ENCODE measurements at regions not wholly inside any gene's neighbourhood (a gene's known extent, or its start where the extent isn't known, plus 50 kb on each side); places are given as distances from the start of the nearest gene placed in this dataset.
"Not testable (repeated sequence)": the region's sequence is repeated elsewhere in the genome, so short reads cannot be mapped to it uniquely, and the experiment has no call there.

DNA sequence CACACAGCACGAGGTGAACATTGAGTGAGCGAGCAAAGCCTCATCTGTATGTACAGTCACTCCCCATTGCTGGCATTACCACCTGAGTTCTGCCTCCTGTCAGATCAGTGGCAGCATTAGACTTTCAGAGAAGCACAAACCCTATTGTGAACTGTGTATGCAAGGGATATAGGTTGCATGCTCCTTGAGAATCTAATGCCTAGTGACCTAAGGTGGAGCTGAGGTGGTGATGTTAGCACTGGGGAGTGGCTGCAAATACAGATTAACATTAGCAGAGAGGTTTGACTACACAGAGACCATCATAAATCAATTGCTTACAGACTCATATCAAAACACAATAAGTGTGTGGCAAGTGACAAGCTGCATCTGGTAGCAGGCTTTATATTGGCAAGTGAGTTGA, 262.5 kb upstream of the ANO5 start:
- no peak for DNase-seq (ENCODE audit: low read depth)

- DNase-seq (ENCODE audit: low read depth), result no peak
Observed at GRCh38 chr11:21931436-21932101, 261.3 kb upstream of the ANO5 start.

- no peak for DNase-seq (ENCODE audit: low read depth)
Observed at GRCh38 chr11:21933095-21933494, 259.8 kb upstream of the ANO5 start.

- no peak for DNase-seq (ENCODE audit: low read depth)
Observed at GRCh38 chr11:21944577-21944976, 248.3 kb upstream of the ANO5 start.

DNA sequence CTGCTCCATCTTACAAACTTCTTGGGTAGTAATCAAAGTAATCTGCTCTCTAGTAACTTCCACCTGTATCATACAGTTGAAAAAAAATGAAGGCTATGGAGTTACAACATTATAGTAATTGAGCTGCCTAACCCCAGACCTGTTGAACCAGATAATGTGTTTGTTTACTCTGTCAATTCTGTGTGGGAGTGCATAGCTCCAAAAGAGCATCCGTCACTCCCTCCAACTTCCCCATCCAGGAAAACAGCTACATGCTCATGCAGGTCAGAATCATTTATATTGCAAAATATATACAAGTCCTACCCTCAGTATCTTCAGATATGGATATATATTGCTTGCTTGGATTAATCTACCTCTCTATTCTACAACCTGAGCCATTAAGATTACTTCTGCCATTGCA, 244.0 kb upstream of the ANO5 start:
- no peak for DNase-seq (ENCODE audit: low read depth)

DNA sequence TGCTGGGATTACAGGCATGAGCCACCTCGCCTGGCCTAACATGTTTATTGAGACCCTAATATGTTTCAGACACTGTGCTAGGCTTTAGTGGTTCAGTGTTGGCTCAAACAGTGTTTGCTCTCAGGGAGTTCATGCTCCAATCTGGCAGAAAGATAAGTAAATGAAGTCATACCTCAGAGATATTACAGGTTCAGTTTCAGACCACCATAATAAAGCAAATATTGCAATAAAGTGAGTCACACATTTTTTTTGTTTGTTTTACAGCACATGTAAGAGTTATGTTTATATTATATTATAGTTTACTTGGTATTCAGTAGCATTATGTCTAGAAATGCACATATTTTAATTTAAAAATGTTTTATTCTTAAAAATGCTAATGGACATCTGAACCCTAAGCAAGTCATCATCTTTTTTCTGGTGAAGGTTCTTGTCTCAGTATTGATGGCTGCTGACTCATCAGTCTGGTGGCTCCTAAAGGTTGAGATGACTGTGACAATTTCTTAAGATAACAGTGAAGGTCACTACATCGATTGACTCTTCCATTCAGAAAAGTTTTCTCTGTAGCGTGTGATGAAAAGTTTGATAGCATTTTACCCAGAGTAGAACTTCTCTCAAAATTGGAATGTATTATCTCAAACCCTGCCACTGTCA, 243.0 kb upstream of the ANO5 start:
- DNase-seq (ENCODE audit: low read depth), result no peak

- DNase-seq (ENCODE audit: low read depth), result no peak
Observed at GRCh38 chr11:21963013-21963412, 229.9 kb upstream of the ANO5 start.

- no peak for DNase-seq (ENCODE audit: low read depth)
Observed at GRCh38 chr11:21965221-21965620, 227.7 kb upstream of the ANO5 start.

DNA sequence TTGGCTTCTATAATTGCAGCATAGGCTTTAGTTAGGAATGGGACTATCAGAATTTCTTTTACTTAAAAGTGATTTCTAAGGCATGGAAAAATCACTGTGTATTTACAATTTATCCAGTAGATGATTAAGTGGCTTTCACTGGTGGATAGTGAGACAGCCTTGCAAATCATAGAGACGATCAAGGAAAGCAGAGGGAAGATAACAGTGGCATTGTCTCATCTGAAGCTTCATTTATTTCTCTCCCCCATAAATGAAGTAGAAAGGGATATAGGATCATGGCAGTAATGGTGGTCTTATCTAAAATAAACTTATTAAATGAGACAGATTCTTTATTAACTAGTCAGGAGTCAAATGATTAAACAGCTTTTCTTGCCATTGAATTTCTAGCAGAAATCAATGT, 224.2 kb upstream of the ANO5 start:
- no peak for DNase-seq (ENCODE audit: low read depth)

DNA sequence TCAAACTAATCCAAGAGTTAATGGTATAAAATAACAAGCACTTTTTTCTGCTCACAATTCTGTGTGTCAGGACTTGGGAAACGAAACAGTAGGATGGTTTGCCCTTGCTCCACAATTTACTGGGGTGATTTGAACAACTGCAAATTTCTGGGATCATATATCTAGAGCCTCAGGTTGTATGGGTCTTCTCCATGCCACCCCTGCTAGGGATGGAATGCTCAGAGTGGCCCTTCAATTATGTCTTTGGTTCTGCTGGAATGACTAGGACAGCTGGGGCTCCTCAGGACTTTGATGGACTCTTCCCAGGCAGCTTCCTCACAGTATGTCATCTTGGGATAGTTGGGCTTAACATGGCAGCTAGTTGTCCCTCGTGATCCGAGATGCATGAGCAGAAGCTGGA, 223.0 kb upstream of the ANO5 start:
- DNase-seq (ENCODE audit: low read depth), result no peak

- no peak for DNase-seq (ENCODE audit: low read depth)
Observed at GRCh38 chr11:21975242-21975641, 217.6 kb upstream of the ANO5 start.

DNA sequence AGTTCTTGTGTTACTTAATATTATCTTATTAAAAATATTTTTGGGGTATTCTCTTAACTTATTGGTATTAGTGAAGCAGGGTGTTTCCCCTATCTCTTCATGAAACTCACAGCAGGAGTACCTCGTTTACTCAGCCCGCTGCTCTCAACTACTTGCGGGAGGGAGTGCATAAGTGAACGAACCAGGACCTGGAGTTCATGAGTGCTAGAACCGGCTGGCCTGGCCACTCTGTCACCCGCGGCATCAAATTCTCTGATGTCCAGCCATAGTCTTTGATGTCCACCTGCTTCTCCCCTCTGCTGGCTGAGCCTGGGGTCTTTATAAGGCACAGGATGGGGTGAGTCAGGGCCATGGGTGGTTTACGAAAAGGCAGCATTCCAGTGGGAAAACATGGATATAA, 216.7 kb upstream of the ANO5 start:
- no peak for DNase-seq (ENCODE audit: low read depth)

- DNase-seq (ENCODE audit: low read depth), result no peak
Observed at GRCh38 chr11:21983431-21983830, 209.5 kb upstream of the ANO5 start.

GRCh38 chr11:21986361-21986760, 206.5 kb upstream of the ANO5 start:
- DNase-seq (ENCODE audit: low read depth), result no peak

GRCh38 chr11:21987261-21987660, 205.6 kb upstream of the ANO5 start:
- no peak for DNase-seq (ENCODE audit: low read depth)

- DNase-seq (ENCODE audit: low read depth), result no peak
Observed at GRCh38 chr11:21988477-21988876, 204.4 kb upstream of the ANO5 start.

- DNase-seq (ENCODE audit: low read depth), result not testable (repeated sequence)
Observed at GRCh38 chr11:22001803-22002202, 191.1 kb upstream of the ANO5 start.

- no peak for DNase-seq (ENCODE audit: low read depth)
Observed at GRCh38 chr11:22006901-22007300, 186.0 kb upstream of the ANO5 start.

GRCh38 chr11:22031791-22032190, 161.1 kb upstream of the ANO5 start:
- DNase-seq (ENCODE audit: low read depth), result no peak

- DNase-seq (ENCODE audit: low read depth), result no peak
Observed at GRCh38 chr11:22037505-22037904, 155.4 kb upstream of the ANO5 start.

DNA sequence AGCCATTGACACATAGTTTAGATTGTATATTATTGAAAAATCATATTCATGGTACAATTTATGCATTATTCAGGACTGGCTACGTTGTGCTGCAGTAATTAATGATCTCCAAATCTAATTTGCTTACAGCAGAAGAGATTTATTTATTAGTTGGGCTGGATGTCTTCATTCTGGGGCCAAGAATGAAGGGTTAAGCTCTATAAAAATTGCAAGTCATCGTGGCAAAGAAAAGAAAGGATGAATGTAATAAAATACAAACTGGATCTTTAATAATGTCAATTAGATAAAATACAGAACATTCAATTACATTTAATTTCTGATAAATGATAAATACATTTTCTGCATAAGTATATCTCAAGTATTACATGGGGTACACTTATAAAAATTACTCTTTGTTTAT, 151.8 kb upstream of the ANO5 start:
- DNase-seq (ENCODE audit: low read depth), result no peak

DNA sequence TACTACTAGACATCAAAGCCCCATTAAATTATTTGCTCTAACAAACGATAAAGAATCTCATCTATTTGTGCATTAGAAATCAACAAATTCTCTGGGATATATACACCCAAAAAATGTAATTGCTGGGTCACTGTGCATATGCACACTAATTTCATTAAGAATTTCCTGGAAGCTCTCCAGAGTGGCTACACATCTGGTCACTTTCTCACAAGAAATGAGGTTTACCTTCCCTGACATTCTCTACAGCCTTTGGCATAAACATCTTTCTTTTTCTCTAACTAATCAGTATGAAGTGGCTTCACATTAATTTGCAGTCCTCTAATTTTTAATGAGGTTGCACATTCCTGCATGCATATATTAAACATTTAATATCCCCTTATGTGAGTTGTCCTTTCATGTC, 150.8 kb upstream of the ANO5 start:
- DNase-seq (ENCODE audit: low read depth), result no peak

GRCh38 chr11:22044126-22044525, 148.8 kb upstream of the ANO5 start:
- no peak for DNase-seq (ENCODE audit: low read depth)

GRCh38 chr11:22049276-22049675, 143.6 kb upstream of the ANO5 start:
- DNase-seq (ENCODE audit: low read depth), result no peak

Data from stromal cell of bone marrow (primary cell).